ENCODE measurements at regions not wholly inside any gene's neighbourhood (a gene's known extent, or its start where the extent isn't known, plus 50 kb on each side); places are given as distances from the start of the nearest gene placed in this dataset.

GRCh38 chr16:31785126-31785525 lies 88.5 kb upstream of the ZNF267 start:
- Mint-ChIP-seq H3K27me3 (ENCODE audit: insufficient read depth, low read depth, poor library complexity) (no peaks in the 10 kb centered on the region), H3K4me3 (no peak overlapping the region), H3K4me1 (no peaks in the 10 kb centered on the region), H3K27ac (no peak overlapping the region), H3K36me3 (ENCODE audit: low read depth) (peaks cover 35% of the 10 kb centered on the region), H3K9me3 (peaks cover 96% of the 10 kb centered on the region)
- H3K27ac ChIP-seq (ENCODE audit: low read depth): no peak overlapping the region
- no peaks in the 10 kb centered on the region for H4K20me1 ChIP-seq (replicated peaks; ENCODE audit: insufficient read depth)
- H3K79me2 ChIP-seq (replicated peaks; ENCODE audit: insufficient read depth): no peaks in the 10 kb centered on the region
- TF ChIP-seq JUNB (IDR thresholded peaks at IDR 0.05; ENCODE audit: unreplicated experiment) (no peak), CREB1 (CRISPR knock-in tag; IDR thresholded peaks at IDR 0.05; ENCODE audit: low read depth) (no peak), EZH2 (IDR thresholded peaks at IDR 0.05; ENCODE audit: low read depth, unreplicated experiment) (no peak), ZNF114 (CRISPR knock-in tag; IDR thresholded peaks at IDR 0.05) (no peak), REST (IDR thresholded peaks at IDR 0.05; ENCODE audit: unreplicated experiment) (no peak), ZNF331 (CRISPR knock-in tag; IDR thresholded peaks at IDR 0.05; ENCODE audit: low read depth) (no peak), EZH2phosphoT487 (IDR thresholded peaks at IDR 0.05; ENCODE audit: unreplicated experiment) (no peak), POLR2AphosphoS5 (IDR thresholded peaks at IDR 0.05; ENCODE audit: low read depth) (no peak), STAT1 (IDR thresholded peaks at IDR 0.05; ENCODE audit: unreplicated experiment) (no peak), ETS1 (IDR thresholded peaks at IDR 0.05) (no peak), CTCF (conservative IDR thresholded peaks at IDR 0.05; ENCODE audit: low read depth in 2 of 2) (no peak), NANOG (IDR thresholded peaks at IDR 0.05; ENCODE audit: borderline replicate concordance) (no peak)
- TF ChIP-seq, protein P1, sequence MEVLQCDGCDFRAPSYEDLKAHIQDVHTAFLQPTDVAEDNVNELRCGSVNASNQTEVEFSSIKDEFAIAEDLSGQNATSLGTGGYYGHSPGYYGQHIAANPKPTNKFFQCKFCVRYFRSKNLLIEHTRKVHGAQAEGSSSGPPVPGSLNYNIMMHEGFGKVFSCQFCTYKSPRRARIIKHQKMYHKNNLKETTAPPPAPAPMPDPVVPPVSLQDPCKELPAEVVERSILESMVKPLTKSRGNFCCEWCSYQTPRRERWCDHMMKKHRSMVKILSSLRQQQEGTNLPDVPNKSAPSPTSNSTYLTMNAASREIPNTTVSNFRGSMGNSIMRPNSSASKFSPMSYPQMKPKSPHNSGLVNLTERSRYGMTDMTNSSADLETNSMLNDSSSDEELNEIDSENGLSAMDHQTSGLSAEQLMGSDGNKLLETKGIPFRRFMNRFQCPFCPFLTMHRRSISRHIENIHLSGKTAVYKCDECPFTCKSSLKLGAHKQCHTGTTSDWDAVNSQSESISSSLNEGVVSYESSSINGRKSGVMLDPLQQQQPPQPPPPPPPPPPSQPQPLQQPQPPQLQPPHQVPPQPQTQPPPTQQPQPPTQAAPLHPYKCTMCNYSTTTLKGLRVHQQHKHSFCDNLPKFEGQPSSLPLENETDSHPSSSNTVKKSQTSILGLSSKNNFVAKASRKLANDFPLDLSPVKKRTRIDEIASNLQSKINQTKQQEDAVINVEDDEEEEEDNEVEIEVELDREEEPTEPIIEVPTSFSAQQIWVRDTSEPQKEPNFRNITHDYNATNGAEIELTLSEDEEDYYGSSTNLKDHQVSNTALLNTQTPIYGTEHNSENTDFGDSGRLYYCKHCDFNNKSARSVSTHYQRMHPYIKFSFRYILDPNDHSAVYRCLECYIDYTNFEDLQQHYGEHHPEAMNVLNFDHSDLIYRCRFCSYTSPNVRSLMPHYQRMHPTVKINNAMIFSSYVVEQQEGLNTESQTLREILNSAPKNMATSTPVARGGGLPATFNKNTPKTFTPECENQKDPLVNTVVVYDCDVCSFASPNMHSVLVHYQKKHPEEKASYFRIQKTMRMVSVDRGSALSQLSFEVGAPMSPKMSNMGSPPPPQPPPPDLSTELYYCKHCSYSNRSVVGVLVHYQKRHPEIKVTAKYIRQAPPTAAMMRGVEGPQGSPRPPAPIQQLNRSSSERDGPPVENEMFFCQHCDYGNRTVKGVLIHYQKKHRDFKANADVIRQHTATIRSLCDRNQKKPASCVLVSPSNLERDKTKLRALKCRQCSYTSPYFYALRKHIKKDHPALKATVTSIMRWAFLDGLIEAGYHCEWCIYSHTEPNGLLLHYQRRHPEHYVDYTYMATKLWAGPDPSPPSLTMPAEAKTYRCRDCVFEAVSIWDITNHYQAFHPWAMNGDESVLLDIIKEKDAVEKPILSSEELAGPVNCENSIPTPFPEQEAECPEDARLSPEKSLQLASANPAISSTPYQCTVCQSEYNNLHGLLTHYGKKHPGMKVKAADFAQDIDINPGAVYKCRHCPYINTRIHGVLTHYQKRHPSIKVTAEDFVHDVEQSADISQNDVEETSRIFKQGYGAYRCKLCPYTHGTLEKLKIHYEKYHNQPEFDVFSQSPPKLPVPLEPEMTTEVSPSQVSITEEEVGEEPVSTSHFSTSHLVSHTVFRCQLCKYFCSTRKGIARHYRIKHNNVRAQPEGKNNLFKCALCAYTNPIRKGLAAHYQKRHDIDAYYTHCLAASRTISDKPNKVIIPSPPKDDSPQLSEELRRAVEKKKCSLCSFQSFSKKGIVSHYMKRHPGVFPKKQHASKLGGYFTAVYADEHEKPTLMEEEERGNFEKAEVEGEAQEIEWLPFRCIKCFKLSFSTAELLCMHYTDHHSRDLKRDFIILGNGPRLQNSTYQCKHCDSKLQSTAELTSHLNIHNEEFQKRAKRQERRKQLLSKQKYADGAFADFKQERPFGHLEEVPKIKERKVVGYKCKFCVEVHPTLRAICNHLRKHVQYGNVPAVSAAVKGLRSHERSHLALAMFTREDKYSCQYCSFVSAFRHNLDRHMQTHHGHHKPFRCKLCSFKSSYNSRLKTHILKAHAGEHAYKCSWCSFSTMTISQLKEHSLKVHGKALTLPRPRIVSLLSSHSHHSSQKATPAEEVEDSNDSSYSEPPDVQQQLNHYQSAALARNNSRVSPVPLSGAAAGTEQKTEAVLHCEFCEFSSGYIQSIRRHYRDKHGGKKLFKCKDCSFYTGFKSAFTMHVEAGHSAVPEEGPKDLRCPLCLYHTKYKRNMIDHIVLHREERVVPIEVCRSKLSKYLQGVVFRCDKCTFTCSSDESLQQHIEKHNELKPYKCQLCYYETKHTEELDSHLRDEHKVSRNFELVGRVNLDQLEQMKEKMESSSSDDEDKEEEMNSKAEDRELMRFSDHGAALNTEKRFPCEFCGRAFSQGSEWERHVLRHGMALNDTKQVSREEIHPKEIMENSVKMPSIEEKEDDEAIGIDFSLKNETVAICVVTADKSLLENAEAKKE (CRISPR knock-in tag; IDR thresholded peaks at IDR 0.05): no peak
- peaks cover 6% of the 10 kb centered on the region; the same call in 1 of the 2 replicates for H3K36me3 ChIP-seq (ENCODE audit: insufficient read depth)
- H3K9me2 ChIP-seq (ENCODE audit: insufficient read depth): no peaks in the 10 kb centered on the region
- no peaks in the 10 kb centered on the region for H3F3A ChIP-seq (replicated peaks; ENCODE audit: low read depth)
- no peak for ATAC-seq
- H3K4me2 ChIP-seq: no peak overlapping the region
- H3K27me3 ChIP-seq (ENCODE audit: insufficient read depth): no peaks in the 10 kb centered on the region
- no peak overlapping the region for H2AFZ ChIP-seq
- no peak for DNase-seq (ENCODE audit: low spot score)
- no peaks in the 10 kb centered on the region for H3K4me1 ChIP-seq (ENCODE audit: insufficient read depth)
- no peak overlapping the region for H3K4me3 ChIP-seq
